GM19397 (cell line): ENCODE measurements at regions not wholly inside any gene's neighbourhood (a gene's known extent, or its start where the extent isn't known, plus 50 kb on each side); places are given as distances from the start of the nearest gene placed in this dataset.

ENCODE experiments used
- ATAC-seq: cut with Tn5 transposase; IDR thresholded peaks from one replicate; pipeline ENCODE4 v1.9.1; 2021; ENCODE audit warnings: mild to moderate bottlenecking, moderate library complexity; ENCODE audit not compliant: unreplicated experiment

GRCh38 chr2:4455486-4456155 is 752.2 kb downstream of the DCDC2C start:
- no peak for ATAC-seq

GRCh38 chr2:4464634-4465266 is 761.4 kb downstream of the DCDC2C start:
- no peak for ATAC-seq

GRCh38 chr2:4465671-4466070 is 762.3 kb downstream of the DCDC2C start:
- no peak for ATAC-seq

GRCh38 chr2:4475618-4476017 is 772.2 kb downstream of the DCDC2C start:
- ATAC-seq: no peak

- ATAC-seq: no peak
Observed at GRCh38 chr2:4483050-4483449, 779.7 kb downstream of the DCDC2C start.

- no peak for ATAC-seq
Observed at GRCh38 chr2:4486971-4487370, 783.6 kb downstream of the DCDC2C start.

- no peak for ATAC-seq
Observed at GRCh38 chr2:4499316-4500030, 796.1 kb downstream of the DCDC2C start.

- no peak for ATAC-seq
Observed at GRCh38 chr2:4501525-4501924, 798.1 kb downstream of the DCDC2C start.

- no peak for ATAC-seq
Observed at GRCh38 chr2:4502230-4502843, 799.0 kb downstream of the DCDC2C start.

- ATAC-seq: no peak
Observed at GRCh38 chr2:4507661-4508060, 804.3 kb downstream of the DCDC2C start.

GRCh38 chr2:4515871-4516761 is 812.7 kb downstream of the DCDC2C start:
- ATAC-seq: no peak

GRCh38 chr2:4518596-4518995 is 815.2 kb downstream of the DCDC2C start:
- no peak for ATAC-seq

- no peak for ATAC-seq
Observed at GRCh38 chr2:4522498-4523421, 819.4 kb downstream of the DCDC2C start.

GRCh38 chr2:4527416-4527815 is 824.0 kb downstream of the DCDC2C start:
- no peak for ATAC-seq

GRCh38 chr2:4528246-4528645 is 824.9 kb downstream of the DCDC2C start:
- ATAC-seq: no peak

GRCh38 chr2:4528773-4529172 is 825.4 kb downstream of the DCDC2C start:
- ATAC-seq: no peak

- ATAC-seq: no peak
Observed at GRCh38 chr2:4529738-4530137, 826.4 kb downstream of the DCDC2C start.

- no peak for ATAC-seq
Observed at GRCh38 chr2:4530231-4530630, 826.9 kb downstream of the DCDC2C start.

- no peak for ATAC-seq
Observed at GRCh38 chr2:4533806-4534205, 830.4 kb downstream of the DCDC2C start.

GRCh38 chr2:4539121-4539520 is 835.7 kb downstream of the DCDC2C start:
- ATAC-seq: no peak
